Stomach (tissue), 8 donors: ENCODE measurements at regions not wholly inside any gene's neighbourhood (a gene's known extent, or its start where the extent isn't known, plus 50 kb on each side); places are given as distances from the start of the nearest gene placed in this dataset.

Experiments
- DNase-seq, 2 donors: peaks; one replicate each; pipeline versions ENCODE4 v3.0.0 to v3.0.0-alpha.2; 2013 to 2019
- H3K27ac ChIP-seq, 5 donors: fragments of 200-600 bp in 4 of 5; sonication (generic) in 4 of 5; one replicate each; pipeline ENCODE4 v1.5.1; 2013 to 2019; ENCODE audit warnings: mild to moderate bottlenecking in 1 of 5, moderate library complexity in 1 of 5
- H3K27me3 ChIP-seq, 3 donors: fragments of 200-600 bp; sonication (generic); one replicate each; pipeline ENCODE4 v1.5.1; 2017 to 2019; ENCODE audit warnings: mixed run types in 1 of 3
- H3K36me3 ChIP-seq, 4 donors: fragments of 200-600 bp; sonication (generic); 1 replicate in 3 of 4; 2 replicates in 1 of 4; pipeline ENCODE4 v1.5.1; 2016 to 2019
- H3K4me1 ChIP-seq, 4 donors: fragments of 200-600 bp; sonication (generic); one replicate each; pipeline ENCODE4 v1.5.1; 2016 to 2019
- H3K4me3 ChIP-seq, 4 donors: fragments of 200-600 bp; sonication (generic) in 3 of 4; one replicate each; pipeline ENCODE4 v1.5.1; 2016 to 2019; ENCODE audit warnings: mild to moderate bottlenecking in 1 of 4
- H3K9me3 ChIP-seq, 4 donors: fragments of 200-600 bp; sonication (generic); one replicate each; pipeline ENCODE4 v1.5.1; 2016 to 2019
- CTCF ChIP-seq, 7 experiments: fragments of 450-650 bp in 4 of 7; fragments of 200-600 bp in 3 of 7; sonication (generic) in 3 of 7; IDR thresholded peaks; one replicate each; pipeline ENCODE4 v1.5.1; 2016 to 2019; ENCODE audit warnings: antibody characterized with exemption in 7 of 7, control low read depth in 2 of 7, mild to moderate bottlenecking in 1 of 7
- EP300 ChIP-seq: sonication (generic); formaldehyde crosslinking; IDR thresholded peaks from one replicate; pipeline ENCODE4 v1.6.1; 2017; ENCODE audit warnings: antibody characterized with exemption
- POLR2A ChIP-seq, 4 donors: fragments of 450-650 bp; IDR thresholded peaks; one replicate each; pipeline ENCODE4 v1.6.1; 2016; ENCODE audit warnings: antibody characterized with exemption in 4 of 4, control low read depth in 2 of 4, mild to moderate bottlenecking in 1 of 4, moderate library complexity in 1 of 4
- POLR2AphosphoS5 ChIP-seq, 3 donors: sonication (generic); formaldehyde crosslinking; IDR thresholded peaks; one replicate each; pipeline ENCODE4 v1.6.1; 2016; ENCODE audit warnings: antibody characterized with exemption in 3 of 3
- WGBS, 5 donors: extraction: QIAGEN DNeasy Blood & Tissue Kit in 3 of 5; methylation state at CpG; one replicate each; pipeline versions ENCODE4 v1.1.5 to v1.1.7; 2013 to 2018; 5-methylcytosine and 5-hydroxymethylcytosine counted together
- intact Hi-C: fragments of 100-400 bp; cut with DNase I; formaldehyde crosslinking; loops from one replicate; pipeline ENCODE4 v1.15.1; 2023; ENCODE audit warnings: low total_unique reads
- donor health status: healthy with polysubstance abuse.
- donor health status: Bipolar disorder and iron deficiency.
- donor health status: healthy.

GRCh38 chr15:25239471-25240345 is 199.1 kb downstream of the UBE3A start:
- no peaks in the 10 kb centered on the region for H3K4me1 ChIP-seq
- intact Hi-C loops = no loop called here
- 75 to 95% (median 84%) methylated on average over 7 to 9 of the region's 9 CpGs for WGBS, 5 donors
- peaks cover 0 to 97% (median 72%) of the 10 kb centered on the region in 4 donors for H3K9me3 ChIP-seq
- H3K27me3 ChIP-seq = no peaks in the 10 kb centered on the region
- no peak overlapping the region for H3K27ac ChIP-seq
- H3K36me3 ChIP-seq = no peaks in the 10 kb centered on the region
- no peak for TF ChIP-seq POLR2AphosphoS5 (IDR thresholded peaks at IDR 0.05)
- TF ChIP-seq EP300 = no peak
- no peak for TF ChIP-seq CTCF (IDR thresholded peaks at IDR 0.05)
- no peak for TF ChIP-seq POLR2A (IDR thresholded peaks at IDR 0.05)
- no peak for DNase-seq
- no peak overlapping the region for H3K4me3 ChIP-seq

- intact Hi-C loops = no loop called here
- Histone ChIP-seq H3K4me1 (no peaks in the 10 kb centered on the region), H3K27me3 (no peaks in the 10 kb centered on the region), H3K9me3 (peaks cover 3 to 97% (median 73%) of the 10 kb centered on the region in 4 donors), H3K27ac (no peak overlapping the region), H3K36me3 (peaks cover 0 to 6% (median 0%) of the 10 kb centered on the region in 4 donors), H3K4me3 (no peak overlapping the region)
- DNase-seq = no peak
- TF ChIP-seq POLR2A (IDR thresholded peaks at IDR 0.05) (no peak), POLR2AphosphoS5 (IDR thresholded peaks at IDR 0.05) (no peak), EP300 (no peak)
- 73 to 81% (median 78%) methylated on average over 7 to 13 of the region's 13 CpGs for WGBS, 5 donors
Measured at GRCh38 chr15:25240461-25241021, 198.3 kb downstream of the UBE3A start.

- intact Hi-C loops = no loop called here
- H3K27ac ChIP-seq = no peak overlapping the region
- DNase-seq = no peak
- 74 to 87% (median 81%) methylated on average over 3 to 12 of the region's 12 CpGs for WGBS, 5 donors
- peaks cover 0 to 6% (median 0%) of the 10 kb centered on the region in 4 donors for H3K36me3 ChIP-seq
- no peak for TF ChIP-seq CTCF (IDR thresholded peaks at IDR 0.05)
- TF ChIP-seq EP300 = no peak
- no peak for TF ChIP-seq POLR2AphosphoS5 (IDR thresholded peaks at IDR 0.05)
- no peak for TF ChIP-seq POLR2A (IDR thresholded peaks at IDR 0.05)
- H3K9me3 ChIP-seq = peaks cover 5 to 97% (median 72%) of the 10 kb centered on the region in 4 donors
- H3K4me1 ChIP-seq = no peaks in the 10 kb centered on the region
- H3K27me3 ChIP-seq = no peaks in the 10 kb centered on the region
- H3K4me3 ChIP-seq = no peak overlapping the region
Measured at GRCh38 chr15:25241241-25241801, 197.5 kb downstream of the UBE3A start.

GRCh38 chr15:25242166-25242879 is 196.5 kb downstream of the UBE3A start:
- intact Hi-C loops = no loop called here
- DNase-seq = no peak
- no peaks in the 10 kb centered on the region for H3K27me3 ChIP-seq
- WGBS, 5 donors = 40 to 75% (median 72%) methylated on average over 2 to 10 of the region's 10 CpGs
- H3K4me1 ChIP-seq = no peaks in the 10 kb centered on the region
- H3K4me3 ChIP-seq = no peak overlapping the region
- H3K36me3 ChIP-seq = peaks cover 0 to 6% (median 0%) of the 10 kb centered on the region in 4 donors
- H3K9me3 ChIP-seq = peaks cover 5 to 97% (median 70%) of the 10 kb centered on the region in 4 donors
- H3K27ac ChIP-seq = no peak overlapping the region
- TF ChIP-seq POLR2AphosphoS5 (IDR thresholded peaks at IDR 0.05) = no peak
- TF ChIP-seq EP300 = no peak
